Brain microvascular endothelial cell (primary cell): ENCODE measurements at regions not wholly inside any gene's neighbourhood (a gene's known extent, or its start where the extent isn't known, plus 50 kb on each side); places are given as distances from the start of the nearest gene placed in this dataset.

Experiments
- DNase-seq: peaks from one replicate; pipeline ENCODE4 v3.0.0-alpha.2; 2020
- H3K27ac ChIP-seq: fragments of 250-450 bp; sonication (Bioruptor Pico); 2 replicates; pipeline ENCODE4 v1.5.1; 2020; ENCODE audit warnings: mild to moderate bottlenecking, moderate library complexity
- H3K27me3 ChIP-seq: fragments of 250-450 bp; sonication (Bioruptor Pico); replicated peaks from 2 replicates; pipeline ENCODE4 v1.5.1; 2020; ENCODE audit warnings: mild to moderate bottlenecking
- H3K36me3 ChIP-seq: fragments of 250-450 bp; sonication (Bioruptor Pico); replicated peaks from 2 replicates; pipeline ENCODE4 v1.5.1; 2020; ENCODE audit warnings: mild to moderate bottlenecking
- H3K4me3 ChIP-seq: 2 replicates; pipeline ENCODE4 v1.5.1; 2011; ENCODE audit warnings: low read depth, mild to moderate bottlenecking, control low read depth, low read length, moderate library complexity
- CTCF ChIP-seq: IDR thresholded peaks from 2 replicates; pipeline ENCODE4 v1.5.1; 2011; ENCODE audit warnings: low read depth, mild to moderate bottlenecking, moderate library complexity, low read length, control low read depth, inconsistent platforms; ENCODE audit errors: missing control alignments
- in situ Hi-C: cut with HindIII; loops from 2 replicates; pipeline ENCODE4 v1.10.0; 2017; ENCODE audit warnings: low sequenced_read_pairs, low pct_ligation_motif_present

- no peak overlapping the region for H3K27ac ChIP-seq
- in situ Hi-C loops: no loop called here
- H3K4me3 ChIP-seq: no peak overlapping the region
- DNase-seq: no peak
- no peaks in the 10 kb centered on the region for H3K36me3 ChIP-seq
- TF ChIP-seq CTCF: no peak
- H3K27me3 ChIP-seq: no peaks in the 10 kb centered on the region
Observed at GRCh38 chr7:33701927-33702326, 203.4 kb upstream of the BMPER start.

GRCh38 chr7:33702514-33703054 lies 202.8 kb upstream of the BMPER start:
- no peak for DNase-seq
- in situ Hi-C loops: no loop called here
- H3K27ac ChIP-seq: no peak overlapping the region

GRCh38 chr7:33705333-33705833 lies 200.0 kb upstream of the BMPER start:
- no peak overlapping the region for H3K27ac ChIP-seq
- in situ Hi-C loops: no loop called here

More at GRCh38 chr7:33702514-33703054, 202.8 kb upstream of the BMPER start:
- Histone ChIP-seq H3K4me3 (no peak overlapping the region), H3K36me3 (no peaks in the 10 kb centered on the region), H3K27me3 (no peaks in the 10 kb centered on the region)
- TF ChIP-seq CTCF: no peak

GRCh38 chr7:33706186-33706585 lies 199.2 kb upstream of the BMPER start:
- no peaks in the 10 kb centered on the region for H3K27me3 ChIP-seq
- no peak for DNase-seq
- TF ChIP-seq CTCF: no peak
- H3K4me3 ChIP-seq: no peak overlapping the region
- H3K27ac ChIP-seq: no peak overlapping the region
- in situ Hi-C loops: no loop called here
- no peaks in the 10 kb centered on the region for H3K36me3 ChIP-seq

More at GRCh38 chr7:33705333-33705833, 200.0 kb upstream of the BMPER start:
- Histone ChIP-seq H3K27me3 (no peaks in the 10 kb centered on the region), H3K4me3 (no peak overlapping the region), H3K36me3 (no peaks in the 10 kb centered on the region)
- no peak for TF ChIP-seq CTCF
- DNase-seq: no peak

GRCh38 chr7:33706771-33707200 lies 198.6 kb upstream of the BMPER start:
- TF ChIP-seq CTCF: no peak
- in situ Hi-C loops: no loop called here
- H3K27ac ChIP-seq: no peak overlapping the region

GRCh38 chr7:33707427-33707826 lies 197.9 kb upstream of the BMPER start:
- Histone ChIP-seq H3K27ac (no peak overlapping the region), H3K36me3 (no peaks in the 10 kb centered on the region), H3K4me3 (no peak overlapping the region), H3K27me3 (no peaks in the 10 kb centered on the region)
- in situ Hi-C loops: no loop called here
- no peak for TF ChIP-seq CTCF
- no peak for DNase-seq

More at GRCh38 chr7:33706771-33707200, 198.6 kb upstream of the BMPER start:
- no peak for DNase-seq
- H3K36me3 ChIP-seq: no peaks in the 10 kb centered on the region
- H3K4me3 ChIP-seq: no peak overlapping the region
- no peaks in the 10 kb centered on the region for H3K27me3 ChIP-seq
